ENCODE measurements at regions not wholly inside any gene's neighbourhood (a gene's known extent, or its start where the extent isn't known, plus 50 kb on each side); places are given as distances from the start of the nearest gene placed in this dataset.
A peak's percentile ranks its signal among the peaks of the same experiment; 100 is the strongest.

- no peak overlapping the region for H3K27ac Mint-ChIP-seq
- H3K9me3 Mint-ChIP-seq: peaks cover 0 to 16% (median 3%) of the 10 kb centered on the region in 9 donors
- no peak for ATAC-seq
- H3K27me3 Mint-ChIP-seq: peaks cover 3 to 19% (median 4%) of the 10 kb centered on the region in 5 donors
- no peak for DNase-seq
- POLR2A ChIA-PET: no interaction called here
- peaks cover 0 to 3% (median 0%) of the 10 kb centered on the region in 4 donors for H3K4me1 Mint-ChIP-seq
- H3K36me3 Mint-ChIP-seq: peaks cover 0 to 6% (median 0%) of the 10 kb centered on the region in 3 donors
- no peak overlapping the region for H3K4me3 Mint-ChIP-seq
Measured at GRCh38 chr14:55976655-55977054, 141.6 kb upstream of the PELI2 start.

GRCh38 chr14:55977392-55978150, 140.6 kb upstream of the PELI2 start:
- DNase-seq (no peak), ATAC-seq (no peak)
- POLR2A ChIA-PET: no interaction called here
- no peak overlapping the region for H3K4me3 Mint-ChIP-seq
- H3K9me3 Mint-ChIP-seq: peaks cover 0 to 17% (median 3%) of the 10 kb centered on the region in 9 donors
- H3K4me1 Mint-ChIP-seq: peaks cover 0 to 3% (median 0%) of the 10 kb centered on the region in 4 donors
- H3K36me3 Mint-ChIP-seq: peaks cover 0 to 6% (median 0%) of the 10 kb centered on the region in 3 donors
- no peak overlapping the region for H3K27ac Mint-ChIP-seq
- H3K27me3 Mint-ChIP-seq: peaks cover 0 to 14% (median 0%) of the 10 kb centered on the region in 5 donors

GRCh38 chr14:55979096-55979495, 139.1 kb upstream of the PELI2 start:
- Mint-ChIP-seq H3K9me3 (peaks cover 0 to 17% (median 3%) of the 10 kb centered on the region in 9 donors), H3K4me3 (no peak overlapping the region), H3K36me3 (peaks cover 0 to 6% (median 0%) of the 10 kb centered on the region in 3 donors), H3K27me3 (peaks cover 0 to 24% (median 9%) of the 10 kb centered on the region in 5 donors), H3K4me1 (peaks cover 0 to 3% (median 0%) of the 10 kb centered on the region in 4 donors), H3K27ac (no peak overlapping the region)
- POLR2A ChIA-PET: no interaction called here
- DNase-seq: no peak
- ATAC-seq: no peak

- H3K4me1 Mint-ChIP-seq: peaks cover 0 to 3% (median 0%) of the 10 kb centered on the region in 4 donors
- H3K9me3 Mint-ChIP-seq: peaks cover 0 to 17% (median 3%) of the 10 kb centered on the region in 9 donors
- DNase-seq (no peak), ATAC-seq (no peak)
- peaks cover 5 to 27% (median 11%) of the 10 kb centered on the region in 5 donors for H3K27me3 Mint-ChIP-seq
- POLR2A ChIA-PET: no interaction called here
- no peak overlapping the region for H3K27ac Mint-ChIP-seq
- H3K36me3 Mint-ChIP-seq: peaks cover 0 to 6% (median 0%) of the 10 kb centered on the region in 3 donors
- H3K4me3 Mint-ChIP-seq: no peak overlapping the region
Measured at GRCh38 chr14:55979781-55980180, 138.4 kb upstream of the PELI2 start.

- H3K9me3 Mint-ChIP-seq: peaks cover 0 to 17% (median 3%) of the 10 kb centered on the region in 9 donors
- DNase-seq (no peak), ATAC-seq (no peak)
- POLR2A ChIA-PET: no interaction called here
- no peak overlapping the region for H3K27ac Mint-ChIP-seq
- no peak overlapping the region for H3K4me3 Mint-ChIP-seq
- peaks cover 0 to 6% (median 0%) of the 10 kb centered on the region in 3 donors for H3K36me3 Mint-ChIP-seq
- H3K4me1 Mint-ChIP-seq: no peaks in the 10 kb centered on the region
- H3K27me3 Mint-ChIP-seq: peaks cover 9 to 25% (median 17%) of the 10 kb centered on the region in 5 donors
Measured at GRCh38 chr14:55980970-55981369, 137.2 kb upstream of the PELI2 start.

GRCh38 chr14:55986069-55986468, 132.1 kb upstream of the PELI2 start:
- no peak overlapping the region for H3K4me3 Mint-ChIP-seq
- POLR2A ChIA-PET: no interaction called here
- no peak overlapping the region for H3K27ac Mint-ChIP-seq
- DNase-seq (no peak), ATAC-seq (no peak)
- peaks cover 0 to 8% (median 6%) of the 10 kb centered on the region in 9 donors for H3K9me3 Mint-ChIP-seq
- H3K36me3 Mint-ChIP-seq: no peaks in the 10 kb centered on the region
- H3K4me1 Mint-ChIP-seq: no peaks in the 10 kb centered on the region
- H3K27me3 Mint-ChIP-seq: peaks cover 9 to 35% (median 21%) of the 10 kb centered on the region in 5 donors

GRCh38 chr14:56000846-56001245, 117.4 kb upstream of the PELI2 start:
- peaks cover 0 to 36% (median 10%) of the 10 kb centered on the region in 9 donors for H3K9me3 Mint-ChIP-seq
- peaks cover 43 to 78% (median 56%) of the 10 kb centered on the region in 5 donors for H3K27me3 Mint-ChIP-seq
- POLR2A ChIA-PET: no interaction called here
- peaks cover 0 to 14% (median 2%) of the 10 kb centered on the region in 3 donors for H3K36me3 Mint-ChIP-seq
- peak overlapping the region in 1 of 10 donors; percentile 34 for H3K4me3 Mint-ChIP-seq
- DNase-seq (no peak), ATAC-seq (no peak)
- H3K4me1 Mint-ChIP-seq: peaks cover 18 to 40% (median 37%) of the 10 kb centered on the region in 4 donors
- no peak overlapping the region for H3K27ac Mint-ChIP-seq

GRCh38 chr14:56002342-56002741, 115.9 kb upstream of the PELI2 start:
- DNase-seq: no peak
- peak overlapping the region in 6 of 10 donors; percentile 29 to 74 (median 54) for H3K4me3 Mint-ChIP-seq
- POLR2A ChIA-PET: no interaction called here
- peak overlapping the region in 1 of 10 donors; percentile 44 for H3K27ac Mint-ChIP-seq
- H3K9me3 Mint-ChIP-seq: peaks cover 0 to 28% (median 10%) of the 10 kb centered on the region in 9 donors
- peaks cover 0 to 14% (median 2%) of the 10 kb centered on the region in 3 donors for H3K36me3 Mint-ChIP-seq
- H3K27me3 Mint-ChIP-seq: peaks cover 32 to 69% (median 43%) of the 10 kb centered on the region in 5 donors
- H3K4me1 Mint-ChIP-seq: peaks cover 18 to 40% (median 37%) of the 10 kb centered on the region in 4 donors
- ATAC-seq: no peak

GRCh38 chr14:56002876-56003625, 115.2 kb upstream of the PELI2 start:
- Mint-ChIP-seq H3K4me3 (peak overlapping the region; percentile 29 to 74 (median 54)), H3K4me1 (peaks cover 18 to 40% (median 37%) of the 10 kb centered on the region in 4 donors), H3K9me3 (peaks cover 0 to 30% (median 11%) of the 10 kb centered on the region in 9 donors), H3K27ac (peak overlapping the region in 8 of 10 donors; percentile 0 to 87 (median 48)), H3K27me3 (peaks cover 31 to 69% (median 39%) of the 10 kb centered on the region in 5 donors), H3K36me3 (peaks cover 0 to 18% (median 2%) of the 10 kb centered on the region in 3 donors)
- ATAC-seq: peak; percentile 94 to 96
- POLR2A ChIA-PET: no interaction called here
- peak in 9 of 10 donors; percentile 17 to 90 (median 77) for DNase-seq

GRCh38 chr14:56004323-56004722, 113.9 kb upstream of the PELI2 start:
- Mint-ChIP-seq H3K36me3 (peaks cover 0 to 14% (median 8%) of the 10 kb centered on the region in 3 donors), H3K4me1 (peaks cover 18 to 40% (median 38%) of the 10 kb centered on the region in 4 donors), H3K27me3 (peaks cover 22 to 69% (median 38%) of the 10 kb centered on the region in 5 donors), H3K4me3 (peak overlapping the region in 6 of 10 donors; percentile 22 to 76 (median 48)), H3K27ac (peak overlapping the region in 1 of 10 donors; percentile 39), H3K9me3 (peaks cover 0 to 30% (median 11%) of the 10 kb centered on the region in 9 donors)
- ATAC-seq: no peak
- POLR2A ChIA-PET: no interaction called here
- no peak for DNase-seq

- H3K4me3 Mint-ChIP-seq: peak overlapping the region in 9 of 10 donors; percentile 43 to 80 (median 64)
- peak overlapping the region in 1 of 10 donors; percentile 74 for H3K27ac Mint-ChIP-seq
- H3K9me3 Mint-ChIP-seq: peaks cover 0 to 30% (median 11%) of the 10 kb centered on the region in 9 donors
- peak; percentile 60 to 63 for ATAC-seq
- H3K27me3 Mint-ChIP-seq: peaks cover 24 to 70% (median 41%) of the 10 kb centered on the region in 5 donors
- POLR2A ChIA-PET: no interaction called here
- H3K36me3 Mint-ChIP-seq: peaks cover 0 to 14% (median 8%) of the 10 kb centered on the region in 3 donors
- DNase-seq: peak in 7 of 10 donors; percentile 1 to 65 (median 20)
- peaks cover 18 to 40% (median 38%) of the 10 kb centered on the region in 4 donors for H3K4me1 Mint-ChIP-seq
Measured at GRCh38 chr14:56004786-56005185, 113.4 kb upstream of the PELI2 start.

All from naive thymus-derived CD8-positive, alpha-beta T cell (primary cell).